GM12878 (cell line): ENCODE measurements at regions not wholly inside any gene's neighbourhood (a gene's known extent, or its start where the extent isn't known, plus 50 kb on each side); places are given as distances from the start of the nearest gene placed in this dataset.

Experiments
- ATAC-seq: fragments of 200-7000 bp; cut with Tn5 transposase; 3 replicates; pipeline ENCODE4 v1.9.1; 2020; ENCODE audit warnings: mild to moderate bottlenecking, moderate library complexity
- BruUV-seq: library from RNA; stranded (reverse); fragments of 400-500 nt; replicated peaks from 2 replicates; lab custom pipeline; 2021; lab: Mats Ljungman, UMichigan
- CTCF ChIA-PET: fragments of 300-600 bp; sonication (Branson Sonifier 250); formaldehyde crosslinking; extraction: SDS; loops from one replicate; lab custom pipeline; 2021; ENCODE audit warnings: inconsistent platforms; lab: Yijun Ruan, JAX
- POLR2A ChIA-PET: fragments of 350-600 bp; formaldehyde crosslinking; extraction: SDS; loops from one replicate; lab custom pipeline; 2021; ENCODE audit warnings: inconsistent platforms; lab: Charles Lee
- RAD21 ChIA-PET: fragments of 300-600 bp; sonication (Branson Sonifier 250); formaldehyde crosslinking; loops from one replicate; lab custom pipeline; 2023; ENCODE audit warnings: antibody characterized with exemption; ENCODE audit not compliant: unreplicated experiment; lab: Charles Lee
- SMC1A ChIA-PET: fragments of 300-600 bp; sonication (Branson Sonifier 250); formaldehyde crosslinking; loops from one replicate; lab custom pipeline; 2023; ENCODE audit not compliant: unreplicated experiment, uncharacterized antibody; lab: Charles Lee
- DNase-seq: peaks from one replicate; pipeline ENCODE4 v3.0.0-alpha.2; 2011; ENCODE audit warnings: low read depth, low spot score
- FAIRE-seq: peaks from 3 replicates; lab custom pipeline; 2011; peaks lifted over from hg19 to GRCh38; lab: Jason Lieb, UNC
- H2AFZ ChIP-seq: 2 replicates; pipeline ENCODE4 v1.6.0; 2011; ENCODE audit warnings: low read depth, low read length, control low read depth; ENCODE audit not compliant: control insufficient read depth
- H3K27ac ChIP-seq: 2 replicates; pipeline ENCODE4 v1.5.1; 2011; ENCODE audit warnings: control low read depth; ENCODE audit not compliant: control insufficient read depth, insufficient read depth
- H3K27me3 ChIP-seq, 2 experiments: replicated peaks in 1 of 2; 2 replicates each; pipeline versions ENCODE4 v1.6.0 to v1.6.1; 2011; ENCODE audit warnings: low read length in 1 of 2; ENCODE audit not compliant: control insufficient read depth in 2 of 2, insufficient read depth in 2 of 2
- H3K36me3 ChIP-seq, 2 experiments: 2 replicates each; pipeline ENCODE4 v1.5.1; 2011; ENCODE audit warnings: low read length in 1 of 2; ENCODE audit not compliant: control insufficient read depth in 2 of 2, insufficient read depth in 2 of 2
- H3K4me1 ChIP-seq: 2 replicates; pipeline ENCODE4 v1.6.1; 2011; ENCODE audit warnings: mild to moderate bottlenecking, low read length, moderate library complexity, mixed read lengths; ENCODE audit not compliant: control insufficient read depth, insufficient read depth
- H3K4me2 ChIP-seq: 2 replicates; pipeline ENCODE4 v1.6.0; 2011; ENCODE audit warnings: control low read depth; ENCODE audit not compliant: control insufficient read depth, insufficient read depth
- H3K4me3 ChIP-seq: fragments of 200-600 bp; sonication (generic); 2 replicates; pipeline ENCODE4 v1.5.1; 2016
- H3K79me2 ChIP-seq: 2 replicates; pipeline ENCODE4 v1.6.0; 2011; ENCODE audit warnings: low read length; ENCODE audit not compliant: control insufficient read depth, insufficient read depth
- H3K9ac ChIP-seq: 2 replicates; pipeline ENCODE4 v1.8.0; 2011; ENCODE audit warnings: low read length, control low read depth, mixed read lengths; ENCODE audit not compliant: control insufficient read depth, insufficient read depth
- H3K9me3 ChIP-seq: replicated peaks from 3 replicates; pipeline ENCODE4 v1.5.1; 2011; ENCODE audit warnings: mild to moderate bottlenecking, low read length; ENCODE audit not compliant: control insufficient read depth, insufficient read depth
- H4K20me1 ChIP-seq: 2 replicates; pipeline ENCODE4 v1.6.0; 2011; ENCODE audit not compliant: control insufficient read depth, insufficient read depth
- BACH1 ChIP-seq: fragments of 450-650 bp; IDR thresholded peaks from 2 replicates; pipeline ENCODE4 v1.6.1; 2017; ENCODE audit warnings: mild to moderate bottlenecking, borderline replicate concordance
- CHD1 ChIP-seq: IDR thresholded peaks from 2 replicates; pipeline ENCODE4 v1.6.1; 2012; ENCODE audit warnings: low read depth, low read length, improper control_type of control experiment
- IRF3 ChIP-seq: fragments of 450-650 bp; IDR thresholded peaks from 2 replicates; pipeline ENCODE4 v1.6.1; 2014; ENCODE audit warnings: mild to moderate bottlenecking
- KDM1A ChIP-seq: fragments of 200-600 bp; sonication (generic); IDR thresholded peaks from 2 replicates; pipeline ENCODE4 v1.6.1; 2016; ENCODE audit warnings: borderline replicate concordance
- MAX ChIP-seq: IDR thresholded peaks from 2 replicates; pipeline ENCODE4 v1.6.1; 2012; ENCODE audit warnings: low read depth, low read length, improper control_type of control experiment
- MLLT1 ChIP-seq: fragments of 450-650 bp; IDR thresholded peaks from 2 replicates; pipeline ENCODE4 v1.6.1; 2016; ENCODE audit warnings: mild to moderate bottlenecking
- PML ChIP-seq: IDR thresholded peaks from 2 replicates; pipeline ENCODE4 v1.6.1; 2012; ENCODE audit warnings: low read length, inconsistent platforms
- POU2F2 ChIP-seq: IDR thresholded peaks from 3 replicates; pipeline ENCODE4 v1.6.1; 2011; ENCODE audit warnings: low read depth, mild to moderate bottlenecking, low read length, borderline replicate concordance
- RUNX3 ChIP-seq: IDR thresholded peaks from 2 replicates; pipeline ENCODE4 v1.6.1; 2012; ENCODE audit warnings: low read length, inconsistent platforms
- SIN3A ChIP-seq: IDR thresholded peaks from 2 replicates; pipeline ENCODE4 v1.6.1; 2012; ENCODE audit warnings: low read depth, low read length, improper control_type of control experiment
- SPI1 ChIP-seq: IDR thresholded peaks from 2 replicates; pipeline ENCODE4 v1.6.1; 2011; ENCODE audit warnings: low read depth, mild to moderate bottlenecking, low read length, moderate library complexity, borderline replicate concordance; ENCODE audit not compliant: insufficient read depth
- SREBF2 ChIP-seq: IDR thresholded peaks from 2 replicates; pipeline ENCODE4 v1.6.1; 2012; ENCODE audit warnings: mild to moderate bottlenecking, low read length
- SRF ChIP-seq, 2 experiments: IDR thresholded peaks; 2 replicates each; pipeline ENCODE4 v1.6.1; 2011; ENCODE audit warnings: low read depth in 2 of 2, low read length in 2 of 2, mild to moderate bottlenecking in 1 of 2, moderate library complexity in 1 of 2
- ZNF622 ChIP-seq: fragments of 450-650 bp; IDR thresholded peaks from 2 replicates; pipeline ENCODE4 v1.6.1; 2017; ENCODE audit warnings: mild to moderate bottlenecking, inconsistent platforms
- ZSCAN29 ChIP-seq: fragments of 450-650 bp; IDR thresholded peaks from 2 replicates; pipeline ENCODE4 v1.6.1; 2017; ENCODE audit warnings: mild to moderate bottlenecking, moderate library complexity
- WGBS: methylation state at CpG from one replicate; pipeline ENCODE4 v1.1.6; 2016; ENCODE audit warnings: low lambda C conversion rate; ENCODE audit not compliant: insufficient replicate concordance, insufficient coverage; ENCODE audit errors: missing lambda C conversion rate; 5-methylcytosine and 5-hydroxymethylcytosine counted together
- in situ Hi-C: fragments of 300-500 bp; cut with MboI; formaldehyde crosslinking; loops from 9 replicates; pipeline ENCODE4 v1.14.3; 2018; ENCODE audit warnings: mixed read lengths
- intact Hi-C: fragments of 100-400 bp; cut with micrococcal nuclease; formaldehyde crosslinking; loops from one replicate; pipeline ENCODE4 v1.14.2; 2022; ENCODE audit not compliant: unreplicated experiment

- POLR2A ChIA-PET: no interaction called here
- Histone ChIP-seq H4K20me1 (no peaks in the 10 kb centered on the region), H2AFZ (no peak overlapping the region), H3K36me3 (no peaks in the 10 kb centered on the region), H3K79me2 (no peaks in the 10 kb centered on the region), H3K4me1 (no peaks in the 10 kb centered on the region), H3K9me3 (no peaks in the 10 kb centered on the region; the same call in 2 of the 3 replicates), H3K9ac (no peak overlapping the region), H3K27ac (no peak overlapping the region), H3K27me3 (no peaks in the 10 kb centered on the region), H3K4me2 (no peak overlapping the region), H3K4me3 (no peak overlapping the region)
- WGBS: 92% methylated on average over 3 of the region's 3 CpGs
- SMC1A ChIA-PET: no interaction called here
- ATAC-seq (no peak), FAIRE-seq (no peak), DNase-seq (no peak)
- intact Hi-C loops: no loop called here
- CTCF ChIA-PET: no interaction called here
- in situ Hi-C loops: no loop called here
- TF ChIP-seq PML: no peak
- no peak for TF ChIP-seq BACH1
- TF ChIP-seq SREBF2: no peak
- TF ChIP-seq IRF3: no peak
- TF ChIP-seq SIN3A: no peak
- no peak for TF ChIP-seq ZNF622
- no peak for TF ChIP-seq ZSCAN29
- TF ChIP-seq CHD1: no peak
- no peak for TF ChIP-seq SPI1
- TF ChIP-seq KDM1A: no peak
- no peak for TF ChIP-seq RUNX3
- no peak for TF ChIP-seq MAX
- TF ChIP-seq MLLT1: no peak
- TF ChIP-seq POU2F2: no peak
- no peak for TF ChIP-seq SRF (IDR thresholded peaks at IDR 0.05; ENCODE audit: low read depth in 2 of 2, low read length in 2 of 2)
- RAD21 ChIA-PET: no interaction called here
- BruUV-seq: no TSS peak
Observed at GRCh38 chr19:31461814-31462539, 112.7 kb upstream of the TSHZ3 start.
